ENCODE measurements at regions not wholly inside any gene's neighbourhood (a gene's known extent, or its start where the extent isn't known, plus 50 kb on each side); places are given as distances from the start of the nearest gene placed in this dataset.
A peak's percentile ranks its signal among the peaks of the same experiment; 100 is the strongest.

- H3K4me3 ChIP-seq (ENCODE audit: low read depth, poor library complexity, severe bottlenecking): no peak overlapping the region
- TF ChIP-seq, protein P1, sequence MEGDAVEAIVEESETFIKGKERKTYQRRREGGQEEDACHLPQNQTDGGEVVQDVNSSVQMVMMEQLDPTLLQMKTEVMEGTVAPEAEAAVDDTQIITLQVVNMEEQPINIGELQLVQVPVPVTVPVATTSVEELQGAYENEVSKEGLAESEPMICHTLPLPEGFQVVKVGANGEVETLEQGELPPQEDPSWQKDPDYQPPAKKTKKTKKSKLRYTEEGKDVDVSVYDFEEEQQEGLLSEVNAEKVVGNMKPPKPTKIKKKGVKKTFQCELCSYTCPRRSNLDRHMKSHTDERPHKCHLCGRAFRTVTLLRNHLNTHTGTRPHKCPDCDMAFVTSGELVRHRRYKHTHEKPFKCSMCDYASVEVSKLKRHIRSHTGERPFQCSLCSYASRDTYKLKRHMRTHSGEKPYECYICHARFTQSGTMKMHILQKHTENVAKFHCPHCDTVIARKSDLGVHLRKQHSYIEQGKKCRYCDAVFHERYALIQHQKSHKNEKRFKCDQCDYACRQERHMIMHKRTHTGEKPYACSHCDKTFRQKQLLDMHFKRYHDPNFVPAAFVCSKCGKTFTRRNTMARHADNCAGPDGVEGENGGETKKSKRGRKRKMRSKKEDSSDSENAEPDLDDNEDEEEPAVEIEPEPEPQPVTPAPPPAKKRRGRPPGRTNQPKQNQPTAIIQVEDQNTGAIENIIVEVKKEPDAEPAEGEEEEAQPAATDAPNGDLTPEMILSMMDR (IDR thresholded peaks at IDR 0.05): no peak
- TF ChIP-seq POLR2A (IDR thresholded peaks at IDR 0.05): no peak
- intact Hi-C loops (cut with DNase I; ENCODE audit: low total_unique reads): no loop called here
- 88 to 95% methylated on average over 2 of the region's 2 CpGs for WGBS, 2 donors
- DNase-seq (ENCODE audit: low spot score in 2 of 2): peak in 1 of 2 donors; percentile 50
Observed at GRCh38 chr2:71906357-71906973, 241.2 kb downstream of the CYP26B1 start.

DNA sequence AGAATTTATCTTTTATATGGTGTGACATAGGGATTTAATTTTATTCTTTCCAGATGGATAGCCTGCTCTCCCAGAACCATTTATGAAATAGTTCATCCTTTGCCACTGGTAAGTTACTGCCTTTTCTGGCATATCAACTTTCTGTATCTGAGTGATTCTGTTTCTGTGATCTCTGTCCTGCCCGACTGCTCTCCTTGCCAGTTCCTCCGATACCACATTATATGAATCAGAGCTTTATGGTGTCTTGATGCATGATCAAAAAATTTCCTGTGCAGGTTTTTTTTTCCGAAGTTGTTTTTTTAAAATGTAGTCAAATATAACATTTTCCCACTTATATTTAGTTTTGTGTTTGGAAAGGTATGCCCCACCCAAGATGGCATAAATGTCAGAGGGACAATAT is 242.5 kb downstream of the CYP26B1 start:
- no peak for DNase-seq (ENCODE audit: low spot score in 2 of 2)
- WGBS, 2 donors: 51 to 64% methylated on average over 3 of the region's 3 CpGs
- TF ChIP-seq, protein P1 (IDR thresholded peaks at IDR 0.05): no peak
- TF ChIP-seq POLR2A (IDR thresholded peaks at IDR 0.05): no peak
- intact Hi-C loops (cut with DNase I; ENCODE audit: low total_unique reads): no loop called here
- no peak overlapping the region for H3K4me3 ChIP-seq (ENCODE audit: low read depth, poor library complexity, severe bottlenecking)

- 76 to 77% methylated on average over 1 of the region's 1 CpG for WGBS, 2 donors
- intact Hi-C loops (cut with DNase I; ENCODE audit: low total_unique reads): no loop called here
- DNase-seq (ENCODE audit: low spot score in 2 of 2): no peak
- H3K4me3 ChIP-seq (ENCODE audit: low read depth, poor library complexity, severe bottlenecking): no peak overlapping the region
- no peak for TF ChIP-seq POLR2A (IDR thresholded peaks at IDR 0.05)
- TF ChIP-seq, protein P1 (IDR thresholded peaks at IDR 0.05): no peak
Observed at GRCh38 chr2:71903841-71904240, 243.8 kb downstream of the CYP26B1 start.

DNA sequence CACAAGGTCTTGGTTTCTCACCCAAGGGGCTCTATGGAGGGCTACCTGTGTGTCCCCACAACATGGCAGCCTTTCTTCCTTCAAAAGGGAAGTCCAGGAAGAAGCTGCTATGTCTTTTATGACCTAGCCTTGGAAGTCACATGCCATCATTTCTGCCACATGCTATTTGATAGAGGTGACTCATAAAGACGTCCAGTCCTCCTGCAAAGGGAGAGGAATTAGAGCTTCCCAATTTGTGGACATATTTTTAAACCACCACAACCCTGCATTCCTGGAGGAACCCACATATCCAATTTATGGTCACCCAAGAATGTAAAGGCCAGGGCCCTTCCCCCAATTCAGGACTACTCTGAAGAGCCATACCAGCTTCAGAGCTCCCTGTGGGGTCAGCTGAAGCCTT is 246.2 kb downstream of the CYP26B1 start:
- intact Hi-C loops (cut with DNase I; ENCODE audit: low total_unique reads): no loop called here
- no peak for TF ChIP-seq POLR2A (IDR thresholded peaks at IDR 0.05)
- TF ChIP-seq, protein P1 (IDR thresholded peaks at IDR 0.05): no peak
- 50 to 53% methylated on average over 1 of the region's 1 CpG for WGBS, 2 donors
- DNase-seq (ENCODE audit: low spot score in 2 of 2): peak in 1 of 2 donors; percentile 37
- H3K4me3 ChIP-seq (ENCODE audit: low read depth, poor library complexity, severe bottlenecking): no peak overlapping the region

DNA sequence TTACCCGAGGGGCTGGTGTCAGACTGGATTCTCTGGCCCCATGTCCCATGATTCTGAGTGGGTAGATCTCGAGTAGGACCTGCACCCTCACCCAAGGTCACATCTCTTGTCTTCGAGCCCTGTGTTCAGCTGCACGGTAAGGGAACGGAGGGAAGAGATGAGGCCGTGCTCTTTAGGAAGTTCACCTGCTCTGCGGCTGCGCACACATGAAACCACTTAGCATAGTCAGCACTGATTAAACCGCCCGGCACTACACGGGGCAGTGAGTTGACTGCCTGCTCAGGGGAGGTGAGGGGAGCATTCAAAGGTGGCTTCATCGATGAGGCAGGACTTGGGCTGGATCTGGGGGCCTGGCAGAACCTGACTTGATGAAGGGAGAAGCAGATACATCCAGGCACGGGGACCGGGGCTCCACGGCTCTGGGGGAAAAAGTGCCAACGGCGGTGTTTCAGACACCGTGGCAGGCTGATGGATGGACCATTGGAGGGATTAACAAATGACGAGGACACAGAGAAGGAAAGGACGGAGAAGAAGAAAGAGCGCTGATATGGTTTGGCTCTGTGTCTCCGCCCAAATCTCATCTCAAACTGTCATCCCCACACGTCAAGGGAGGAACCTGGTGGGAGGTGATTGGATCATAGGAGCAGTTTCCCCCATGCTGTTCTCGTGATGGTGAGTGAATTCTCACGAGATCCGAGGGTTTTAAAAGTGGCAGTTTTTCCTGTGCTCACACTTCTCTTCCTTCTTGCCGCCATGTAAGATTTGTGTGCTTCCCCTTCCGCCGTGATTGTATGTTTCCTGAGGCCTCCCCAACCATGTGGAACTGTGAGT is 248.6 kb downstream of the CYP26B1 start:
- 88% methylated on average over 29 of the region's 29 CpGs for WGBS, 2 donors
- no peak overlapping the region for H3K4me3 ChIP-seq (ENCODE audit: low read depth, poor library complexity, severe bottlenecking)
- TF ChIP-seq, protein P1 (IDR thresholded peaks at IDR 0.05): no peak
- no peak for TF ChIP-seq POLR2A (IDR thresholded peaks at IDR 0.05)
- peak in 1 of 2 donors; percentile 74 for DNase-seq (ENCODE audit: low spot score in 2 of 2)
- intact Hi-C loops (cut with DNase I; ENCODE audit: low total_unique reads): no loop called here
